GM18505 (cell line): ENCODE measurements at regions not wholly inside any gene's neighbourhood (a gene's known extent, or its start where the extent isn't known, plus 50 kb on each side); places are given as distances from the start of the nearest gene placed in this dataset.

Source experiments
- ATAC-seq: cut with Tn5 transposase; IDR thresholded peaks from one replicate; pipeline ENCODE4 v1.9.1; 2021; ENCODE audit not compliant: unreplicated experiment
- POLR2A ChIP-seq: IDR thresholded peaks from 4 replicates; pipeline ENCODE4 v1.6.1; 2011; ENCODE audit warnings: borderline replicate concordance; ENCODE audit not compliant: insufficient read depth, insufficient read length; ENCODE audit errors: extremely low read depth

GRCh38 chr20:11128721-11129120, 454.9 kb upstream of the JAG1 start:
- no peak for TF ChIP-seq POLR2A
- no peak for ATAC-seq

DNA sequence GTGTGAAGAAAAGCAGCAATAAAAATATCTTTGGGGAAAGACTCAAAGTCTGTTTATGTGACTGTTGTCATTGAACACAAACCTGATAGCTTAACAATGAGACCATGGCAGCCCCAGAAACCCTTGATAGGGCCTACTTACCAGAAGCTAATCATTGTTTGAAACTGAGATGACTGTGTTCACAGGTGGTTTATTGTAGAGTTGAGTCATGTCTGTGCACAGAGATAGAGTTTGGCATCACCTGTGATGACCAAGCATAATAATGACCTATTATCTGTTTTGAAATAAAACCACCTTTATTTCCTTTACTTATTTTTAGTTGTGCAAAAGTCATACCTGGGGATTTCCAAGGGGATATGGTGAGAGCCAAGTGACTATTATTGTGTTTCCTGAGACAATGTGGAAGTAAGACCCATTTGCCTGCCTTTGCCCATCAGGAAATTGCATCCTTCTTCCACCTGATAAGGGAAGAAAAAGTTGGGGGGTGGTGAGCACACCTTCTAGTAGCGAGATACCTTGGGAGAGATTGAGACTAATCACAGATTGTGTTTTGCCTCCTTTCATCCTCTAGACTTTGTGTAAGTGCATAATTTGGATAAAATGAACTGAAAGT, 456.9 kb upstream of the JAG1 start:
- no peak for TF ChIP-seq POLR2A
- no peak for ATAC-seq

GRCh38 chr20:11132819-11133415, 459.1 kb upstream of the JAG1 start:
- no peak for ATAC-seq

GRCh38 chr20:11136691-11137090, 462.9 kb upstream of the JAG1 start:
- TF ChIP-seq POLR2A = no peak
- ATAC-seq = no peak

More at GRCh38 chr20:11132819-11133415, 459.1 kb upstream of the JAG1 start:
- TF ChIP-seq POLR2A = no peak

GRCh38 chr20:11137688-11138087, 463.9 kb upstream of the JAG1 start:
- TF ChIP-seq POLR2A = no peak
- ATAC-seq = no peak

DNA sequence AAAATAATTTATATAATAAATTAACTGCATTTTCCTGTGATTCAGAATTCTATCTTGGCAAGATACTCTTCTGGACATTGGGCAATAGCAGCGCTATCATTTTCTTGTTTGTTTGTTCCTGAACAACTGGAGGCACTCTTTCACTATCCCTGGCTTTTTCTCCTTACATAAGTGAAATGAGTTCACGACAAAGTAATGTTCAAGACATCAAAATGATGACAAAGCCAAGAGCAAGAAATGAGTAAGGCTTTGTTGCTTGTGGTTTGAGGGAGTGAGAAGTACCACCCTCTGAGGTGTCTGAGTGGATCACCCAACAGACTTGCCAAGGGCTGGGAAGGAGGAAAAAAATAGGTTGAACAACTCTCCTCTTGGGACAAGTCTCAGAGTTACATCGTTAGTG, 466.6 kb upstream of the JAG1 start:
- ATAC-seq = no peak
- no peak for TF ChIP-seq POLR2A

GRCh38 chr20:11143481-11143880, 469.7 kb upstream of the JAG1 start:
- no peak for ATAC-seq
- TF ChIP-seq POLR2A = no peak

DNA sequence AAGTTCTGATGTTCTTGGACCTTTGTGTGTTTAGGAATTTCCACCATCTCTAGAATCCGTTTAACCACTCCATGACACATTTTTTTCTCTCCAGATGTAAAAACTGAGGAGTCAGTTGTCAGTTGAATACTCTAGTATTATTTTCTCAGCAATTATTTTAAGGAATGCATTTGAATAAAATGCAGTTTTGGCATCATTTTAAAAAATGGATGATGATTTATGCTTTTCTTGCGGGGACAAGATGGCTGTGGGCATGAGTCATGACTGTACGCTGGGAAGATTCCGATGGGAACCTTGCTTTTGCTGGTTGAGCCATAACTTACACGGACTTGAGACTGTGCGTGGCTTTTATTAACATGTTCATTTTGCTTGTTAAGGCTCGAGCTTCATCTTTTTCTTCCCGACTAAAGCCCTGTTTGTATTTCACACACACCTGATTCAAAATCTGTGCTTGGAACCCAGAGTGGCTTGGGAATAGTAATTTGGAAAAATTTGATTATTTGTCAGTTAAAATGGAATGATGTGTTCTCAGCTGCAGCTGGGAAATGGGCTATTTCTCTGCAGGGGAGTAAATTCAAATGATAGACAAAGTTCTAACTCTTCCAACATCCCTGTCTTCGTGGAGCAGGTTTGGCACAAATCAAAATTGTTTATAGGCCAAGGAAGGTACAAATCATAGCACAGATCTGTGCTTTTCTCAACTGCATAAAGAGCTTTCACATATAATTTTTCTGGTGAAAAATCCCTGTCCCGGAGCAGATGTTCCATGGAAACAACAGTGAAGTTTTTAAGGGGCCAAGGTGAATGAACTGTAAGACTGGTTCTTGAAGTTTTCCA, 470.5 kb upstream of the JAG1 start:
- TF ChIP-seq POLR2A = no peak
- ATAC-seq = no peak

DNA sequence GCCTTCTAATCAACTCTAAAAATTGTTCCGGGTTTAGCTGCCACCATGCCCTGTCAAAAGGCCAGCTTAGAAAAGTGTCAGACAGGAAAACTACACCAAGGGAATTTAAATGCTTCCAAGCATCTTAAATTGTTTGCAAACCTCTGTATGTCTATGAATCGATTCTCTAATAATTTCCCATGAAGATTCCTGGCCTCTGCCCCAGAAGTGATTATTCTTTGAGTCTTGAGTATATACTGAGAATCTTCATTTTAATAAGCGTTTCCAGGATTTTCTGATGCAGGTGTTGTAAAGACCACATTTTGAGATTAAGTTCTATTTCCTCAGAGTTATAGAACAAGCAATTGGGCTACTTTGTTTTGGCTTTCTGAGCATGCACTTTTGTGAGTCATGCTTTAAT, 471.8 kb upstream of the JAG1 start:
- ATAC-seq = no peak
- TF ChIP-seq POLR2A = no peak

DNA sequence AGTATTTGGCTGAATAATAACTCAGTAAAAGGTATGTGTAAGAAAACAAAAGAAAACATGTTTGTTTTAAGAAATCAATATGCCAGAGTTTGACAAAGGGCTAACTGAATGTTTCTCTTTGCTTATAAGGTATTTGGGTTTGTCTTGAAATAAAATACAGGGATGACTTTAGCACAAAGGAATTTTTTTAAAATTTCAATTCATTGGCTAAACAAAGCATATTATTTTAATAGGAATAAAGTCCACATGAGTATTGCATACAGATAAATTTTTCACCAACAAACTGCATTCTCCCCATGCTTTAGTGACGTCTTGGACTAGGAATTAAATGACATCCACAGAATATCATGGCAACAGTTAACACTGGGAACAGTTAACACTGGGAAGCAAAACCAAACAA, 480.0 kb upstream of the JAG1 start:
- no peak for ATAC-seq
- TF ChIP-seq POLR2A = no peak

DNA sequence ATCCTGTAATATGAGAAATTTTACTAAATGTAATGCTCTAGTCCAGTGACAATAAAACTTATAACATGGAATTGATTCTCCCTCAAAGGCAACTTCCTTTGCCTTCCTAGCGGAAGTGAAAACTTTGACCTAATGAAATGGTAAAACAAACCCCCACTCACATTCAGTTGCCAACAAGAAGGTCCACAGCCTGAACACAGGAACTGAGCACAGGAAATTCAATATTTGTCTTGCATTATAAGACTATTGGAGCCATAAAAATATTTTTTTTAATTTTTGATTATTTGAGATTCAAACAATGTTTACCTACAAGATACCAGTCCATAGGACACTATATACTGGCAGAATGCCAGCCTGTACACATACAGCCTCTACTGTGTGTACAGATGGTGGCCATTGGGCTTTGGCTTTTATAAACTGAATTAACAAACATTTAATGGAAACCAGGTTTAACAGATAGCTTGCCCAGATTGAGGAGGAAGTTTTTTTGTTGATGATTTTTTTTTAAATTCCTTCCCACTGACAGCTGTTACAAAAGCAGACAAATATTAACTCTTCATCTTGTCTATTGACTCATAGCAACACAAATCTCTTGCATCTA, 481.5 kb upstream of the JAG1 start:
- no peak for TF ChIP-seq POLR2A
- ATAC-seq = no peak

- no peak for ATAC-seq
Measured at GRCh38 chr20:11156922-11157321, 483.1 kb upstream of the JAG1 start.

GRCh38 chr20:11158146-11158545, 484.3 kb upstream of the JAG1 start:
- TF ChIP-seq POLR2A = no peak
- no peak for ATAC-seq

More at GRCh38 chr20:11156922-11157321, 483.1 kb upstream of the JAG1 start:
- TF ChIP-seq POLR2A = no peak
